Suprapubic skin (tissue), 4 donors: ENCODE measurements at regions not wholly inside any gene's neighbourhood (a gene's known extent, or its start where the extent isn't known, plus 50 kb on each side); places are given as distances from the start of the nearest gene placed in this dataset.
"Not testable (repeated sequence)": the region's sequence is repeated elsewhere in the genome, so short reads cannot be mapped to it uniquely, and the experiment has no call there.

Experiments used
- CTCF ChIP-seq, 2 donors: fragments of 200-600 bp in 1 of 2; fragments of 450-650 bp in 1 of 2; sonication (generic) in 1 of 2; IDR thresholded peaks; one replicate each; pipeline ENCODE4 v1.5.1; 2016 to 2019; ENCODE audit warnings: antibody characterized with exemption in 2 of 2, mild to moderate bottlenecking in 1 of 2, moderate library complexity in 1 of 2
- EP300 ChIP-seq: sonication (generic); formaldehyde crosslinking; IDR thresholded peaks from one replicate; pipeline ENCODE4 v1.6.1; 2017; ENCODE audit warnings: antibody characterized with exemption
- POLR2A ChIP-seq, 2 donors: fragments of 450-650 bp; IDR thresholded peaks; one replicate each; pipeline ENCODE4 v1.6.1; 2017; ENCODE audit warnings: antibody characterized with exemption in 2 of 2, mild to moderate bottlenecking in 2 of 2, moderate library complexity in 2 of 2
- POLR2AphosphoS5 ChIP-seq, 3 donors: sonication (generic); formaldehyde crosslinking; IDR thresholded peaks; one replicate each; pipeline ENCODE4 v1.6.1; 2017; ENCODE audit warnings: antibody characterized with exemption in 3 of 3

- not testable (repeated sequence) for TF ChIP-seq POLR2AphosphoS5 (IDR thresholded peaks at IDR 0.05); CTCF (IDR thresholded peaks at IDR 0.05); POLR2A (IDR thresholded peaks at IDR 0.05); EP300
Observed at GRCh38 chr15:75119312-75119711, 82.4 kb upstream of the C15orf39 start.
